ENCODE measurements at regions not wholly inside any gene's neighbourhood (a gene's known extent, or its start where the extent isn't known, plus 50 kb on each side); places are given as distances from the start of the nearest gene placed in this dataset.

GRCh38 chr2:239692919-239693318 is 292.1 kb upstream of the HDAC4 start:
- CTCF ChIA-PET, result no interaction called here

DNA sequence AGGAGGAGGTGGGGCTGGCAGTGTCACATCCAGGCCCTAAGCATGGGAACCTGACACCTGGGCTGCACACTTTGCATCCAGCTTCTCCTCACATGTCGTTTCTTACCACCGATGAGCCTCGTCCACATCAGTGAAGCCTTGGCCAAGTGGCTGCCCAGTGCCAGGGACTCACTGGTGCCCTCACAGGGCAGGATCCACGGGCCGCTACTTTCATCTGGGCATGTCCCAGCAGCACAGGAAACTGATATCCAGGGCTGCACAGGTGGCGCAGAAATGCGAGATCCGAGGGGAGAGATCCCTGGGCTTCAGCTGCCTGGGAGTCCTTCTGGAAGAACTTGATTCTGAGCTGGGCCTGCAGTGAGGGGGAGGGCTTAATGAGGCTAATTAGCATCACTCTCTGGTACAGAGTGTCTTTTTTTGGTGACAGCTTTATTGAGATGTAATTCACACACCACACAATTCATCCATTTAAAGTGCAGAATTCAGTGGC is 291.6 kb upstream of the HDAC4 start:
- Histone ChIP-seq H3K27me3 (replicated peaks in 1 of 2; ENCODE audit: control insufficient read depth in 2 of 2, insufficient read depth in 2 of 2, low read length in 1 of 2) (no peaks in the 10 kb centered on the region; a peak in 2 of 4 replicates), H3K9ac (ENCODE audit: control insufficient read depth, insufficient read depth, low read length) (no peak overlapping the region), H3K9me3 (replicated peaks; ENCODE audit: control insufficient read depth, insufficient read depth, low read length) (no peaks in the 10 kb centered on the region), H3K4me2 (ENCODE audit: control insufficient read depth, insufficient read depth) (no peak overlapping the region), H3K36me3 (ENCODE audit: control insufficient read depth in 2 of 2, insufficient read depth in 2 of 2, low read length in 1 of 2) (no peaks in the 10 kb centered on the region), H3K79me2 (ENCODE audit: control insufficient read depth, insufficient read depth, low read length) (no peaks in the 10 kb centered on the region), H3K4me1 (ENCODE audit: control insufficient read depth, insufficient read depth, low read length) (no peaks in the 10 kb centered on the region), H4K20me1 (ENCODE audit: control insufficient read depth, insufficient read depth) (no peaks in the 10 kb centered on the region), H2AFZ (ENCODE audit: control insufficient read depth, low read depth, low read length) (no peak overlapping the region), H3K4me3 (no peak overlapping the region), H3K27ac (ENCODE audit: control insufficient read depth, insufficient read depth) (no peak overlapping the region)
- BruUV-seq (replicated peaks), result no TSS peak
- DNase-seq (ENCODE audit: low read depth, low spot score) (no peak), FAIRE-seq (no peak), ATAC-seq (no peak)
- in situ Hi-C loops (cut with MboI), result no loop called here
- RAD21 ChIA-PET (ENCODE audit: unreplicated experiment), result no interaction called here
- SMC1A ChIA-PET (ENCODE audit: uncharacterized antibody, unreplicated experiment), result no interaction called here
- CTCF ChIA-PET, result no interaction called here
- POLR2A ChIA-PET, result no interaction called here
- whole genome bisulfite sequencing (ENCODE audit: insufficient coverage, insufficient replicate concordance, low lambda C conversion rate, missing lambda C conversion rate), result 44% methylated on average over 8 of the region's 8 CpGs
- intact Hi-C loops (cut with micrococcal nuclease; ENCODE audit: unreplicated experiment), result no loop called here
- no peak for TF ChIP-seq MLLT1 (IDR thresholded peaks at IDR 0.05)
- TF ChIP-seq, protein P1, sequence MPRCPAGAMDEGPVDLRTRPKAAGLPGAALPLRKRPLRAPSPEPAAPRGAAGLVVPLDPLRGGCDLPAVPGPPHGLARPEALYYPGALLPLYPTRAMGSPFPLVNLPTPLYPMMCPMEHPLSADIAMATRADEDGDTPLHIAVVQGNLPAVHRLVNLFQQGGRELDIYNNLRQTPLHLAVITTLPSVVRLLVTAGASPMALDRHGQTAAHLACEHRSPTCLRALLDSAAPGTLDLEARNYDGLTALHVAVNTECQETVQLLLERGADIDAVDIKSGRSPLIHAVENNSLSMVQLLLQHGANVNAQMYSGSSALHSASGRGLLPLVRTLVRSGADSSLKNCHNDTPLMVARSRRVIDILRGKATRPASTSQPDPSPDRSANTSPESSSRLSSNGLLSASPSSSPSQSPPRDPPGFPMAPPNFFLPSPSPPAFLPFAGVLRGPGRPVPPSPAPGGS (IDR thresholded peaks at IDR 0.05; ENCODE audit: borderline replicate concordance, insufficient read depth, low read depth, low read length, poor library complexity, severe bottlenecking), result no peak
- TF ChIP-seq CUX1 (IDR thresholded peaks at IDR 0.05; ENCODE audit: insufficient replicate concordance, low read depth, low read length), result no peak
- TF ChIP-seq NFIC (IDR thresholded peaks at IDR 0.05; ENCODE audit: low read depth, low read length), result no peak
- TF ChIP-seq GABPA (IDR thresholded peaks at IDR 0.05; ENCODE audit: low read depth), result no peak
- TF ChIP-seq STAT1 (conservative IDR thresholded peaks at IDR 0.05), result no peak
- TF ChIP-seq SMAD1 (IDR thresholded peaks at IDR 0.05; ENCODE audit: low read depth, partially characterized antibody), result no peak
- no peak for TF ChIP-seq SIN3A (IDR thresholded peaks at IDR 0.05; ENCODE audit: low read depth, low read length)

More at GRCh38 chr2:239692919-239693318, 292.1 kb upstream of the HDAC4 start:
- Histone ChIP-seq H3K9ac (ENCODE audit: control insufficient read depth, insufficient read depth, low read length) (no peak overlapping the region), H3K4me3 (no peak overlapping the region), H3K4me1 (ENCODE audit: control insufficient read depth, insufficient read depth, low read length) (no peaks in the 10 kb centered on the region), H3K4me2 (ENCODE audit: control insufficient read depth, insufficient read depth) (no peak overlapping the region), H3K9me3 (replicated peaks; ENCODE audit: control insufficient read depth, insufficient read depth, low read length) (no peaks in the 10 kb centered on the region), H2AFZ (ENCODE audit: control insufficient read depth, low read depth, low read length) (no peak overlapping the region), H3K27me3 (replicated peaks in 1 of 2; ENCODE audit: control insufficient read depth in 2 of 2, insufficient read depth in 2 of 2, low read length in 1 of 2) (no peaks in the 10 kb centered on the region; a peak in 2 of 4 replicates), H3K79me2 (ENCODE audit: control insufficient read depth, insufficient read depth, low read length) (no peaks in the 10 kb centered on the region), H3K36me3 (ENCODE audit: control insufficient read depth in 2 of 2, insufficient read depth in 2 of 2, low read length in 1 of 2) (no peaks in the 10 kb centered on the region), H3K27ac (ENCODE audit: control insufficient read depth, insufficient read depth) (no peak overlapping the region), H4K20me1 (ENCODE audit: control insufficient read depth, insufficient read depth) (no peaks in the 10 kb centered on the region)
- intact Hi-C loops (cut with micrococcal nuclease; ENCODE audit: unreplicated experiment) (no loop called here), in situ Hi-C loops (cut with MboI) (no loop called here)
- TF ChIP-seq ZZZ3 (IDR thresholded peaks at IDR 0.05; ENCODE audit: control insufficient read depth, insufficient read length, low read depth) (no peak), ASH2L (IDR thresholded peaks at IDR 0.05; ENCODE audit: borderline replicate concordance, low read depth) (no peak), BMI1 (IDR thresholded peaks at IDR 0.05; ENCODE audit: borderline replicate concordance) (no peak)
- SMC1A ChIA-PET (ENCODE audit: uncharacterized antibody, unreplicated experiment), result no interaction called here
- FAIRE-seq, result no peak
- POLR2A ChIA-PET, result no interaction called here
- WGBS (ENCODE audit: insufficient coverage, insufficient replicate concordance, low lambda C conversion rate, missing lambda C conversion rate), result 31% methylated on average over 7 of the region's 7 CpGs
- RAD21 ChIA-PET (ENCODE audit: unreplicated experiment), result no interaction called here
- DNase-seq (ENCODE audit: low read depth, low spot score), result no peak
- no TSS peak for BruUV-seq (replicated peaks)
- ATAC-seq, result no peak

All from GM12878 (cell line).